ENCODE measurements at regions not wholly inside any gene's neighbourhood (a gene's known extent, or its start where the extent isn't known, plus 50 kb on each side); places are given as distances from the start of the nearest gene placed in this dataset.

GRCh38 chr3:66693461-66694031 lies 192.7 kb upstream of the LRIG1 start:
- Histone ChIP-seq H3K4me1 (ENCODE audit: control insufficient read depth in 4 of 4, insufficient read depth in 4 of 4, low read length in 3 of 4) (peaks cover 0 to 2% (median 0%) of the 10 kb centered on the region in 4 donors), H3K9me3 (ENCODE audit: control insufficient read depth in 4 of 4, low read length in 3 of 4) (no peaks in the 10 kb centered on the region), H3K27ac (ENCODE audit: low read depth in 1 of 2, low read length in 2 of 2) (no peak overlapping the region), H3K4me3 (ENCODE audit: low read depth in 1 of 3, low read length in 3 of 3) (no peak overlapping the region), H3K9ac (ENCODE audit: low read depth in 1 of 2, low read length in 2 of 2) (no peak overlapping the region), H3K27me3 (ENCODE audit: control insufficient read depth in 4 of 4, insufficient read depth in 4 of 4, low read length in 3 of 4) (no peaks in the 10 kb centered on the region), H3K36me3 (ENCODE audit: control insufficient read depth in 4 of 4, insufficient read depth in 3 of 4, low read depth in 1 of 4, low read length in 3 of 4) (no peaks in the 10 kb centered on the region)
- WGBS, result 67% methylated on average over 10 of the region's 10 CpGs
- no peak for DNase-seq (ENCODE audit: low spot score)
- TF ChIP-seq ATF3 (IDR thresholded peaks at IDR 0.05), result no peak
- no peak for TF ChIP-seq TAF1 (conservative IDR thresholded peaks at IDR 0.05)
- no peak for TF ChIP-seq CTCF (IDR thresholded peaks at IDR 0.05; ENCODE audit: low read depth, low read length, missing input control)
- TF ChIP-seq NR2F2 (IDR thresholded peaks at IDR 0.05), result no peak
- no peak for TF ChIP-seq GABPA (IDR thresholded peaks at IDR 0.05 in 1 of 2, conservative IDR thresholded peaks at IDR 0.05 in 1 of 2)
- no peak for TF ChIP-seq YY1 (IDR thresholded peaks at IDR 0.05)
- TF ChIP-seq SP1 (IDR thresholded peaks at IDR 0.05), result no peak
- TF ChIP-seq REST (IDR thresholded peaks at IDR 0.05), result no peak
- TF ChIP-seq RXRA (IDR thresholded peaks at IDR 0.05), result no peak
- no peak for TF ChIP-seq HNF4G (IDR thresholded peaks at IDR 0.05)
- TF ChIP-seq HNF4A (conservative IDR thresholded peaks at IDR 0.05), result no peak
- TF ChIP-seq ZBTB33 (IDR thresholded peaks at IDR 0.05), result no peak
- no peak for TF ChIP-seq FOXA1 (IDR thresholded peaks at IDR 0.05)
- no peak for TF ChIP-seq EGR1 (IDR thresholded peaks at IDR 0.05; ENCODE audit: low read depth in 2 of 2)
- no peak for TF ChIP-seq JUND (IDR thresholded peaks at IDR 0.05)
- no peak for TF ChIP-seq FOXA2 (IDR thresholded peaks at IDR 0.05)

- Histone ChIP-seq H3K27me3 (ENCODE audit: control insufficient read depth in 4 of 4, insufficient read depth in 4 of 4, low read length in 3 of 4) (no peaks in the 10 kb centered on the region), H3K4me1 (ENCODE audit: control insufficient read depth in 4 of 4, insufficient read depth in 4 of 4, low read length in 3 of 4) (peaks cover 0 to 1% (median 0%) of the 10 kb centered on the region in 4 donors), H3K27ac (ENCODE audit: low read depth in 1 of 2, low read length in 2 of 2) (no peak overlapping the region), H3K9ac (ENCODE audit: low read depth in 1 of 2, low read length in 2 of 2) (no peak overlapping the region), H3K4me3 (ENCODE audit: low read depth in 1 of 3, low read length in 3 of 3) (no peak overlapping the region), H3K36me3 (ENCODE audit: control insufficient read depth in 4 of 4, insufficient read depth in 3 of 4, low read depth in 1 of 4, low read length in 3 of 4) (no peaks in the 10 kb centered on the region), H3K9me3 (ENCODE audit: control insufficient read depth in 4 of 4, low read length in 3 of 4) (no peaks in the 10 kb centered on the region)
- no peak for DNase-seq (ENCODE audit: low spot score)
- 92% methylated on average over 3 of the region's 3 CpGs for WGBS
- TF ChIP-seq SP1 (IDR thresholded peaks at IDR 0.05) (no peak), HNF4A (conservative IDR thresholded peaks at IDR 0.05) (no peak), FOXA2 (IDR thresholded peaks at IDR 0.05) (no peak), JUND (IDR thresholded peaks at IDR 0.05) (no peak), REST (IDR thresholded peaks at IDR 0.05) (no peak), ATF3 (IDR thresholded peaks at IDR 0.05) (no peak), FOXA1 (IDR thresholded peaks at IDR 0.05) (no peak)
Observed at GRCh38 chr3:66702126-66702525, 201.3 kb upstream of the LRIG1 start.

All from liver (tissue), 8 donors.